Heart left ventricle (tissue), 13 donors: ENCODE measurements at regions not wholly inside any gene's neighbourhood (a gene's known extent, or its start where the extent isn't known, plus 50 kb on each side); places are given as distances from the start of the nearest gene placed in this dataset.

Source experiments
- POLR2A ChIP-seq, 2 donors: fragments of 450-650 bp; IDR thresholded peaks; one replicate each; pipeline ENCODE4 v1.6.1; 2017; ENCODE audit warnings: antibody characterized with exemption in 2 of 2, mild to moderate bottlenecking in 2 of 2, moderate library complexity in 2 of 2
- TF ChIP-seq, protein P1 (sequence below), 12 donors: fragments of 200-600 bp; sonication (generic) in 4 of 12; IDR thresholded peaks; one replicate each; pipeline versions ENCODE4 v1.5.0 to v1.8.0; 2018 to 2022; ENCODE audit warnings: antibody characterized with exemption in 12 of 12, mild to moderate bottlenecking in 5 of 12
- donor health status: ischemic (EF 13 %, LVEDD 7.1; RV severe dilation, severe dysfunction).
- donor health status: DM: no; HTN: yes; CAD: no.
- donor health status: DM: no; HTN: no; CAD: no.
- donor health status: ischemic (EF 25% LVEDD 6.9; RV normal size, moderate dysfunction).
- donor health status: ischemic (EF 25% LVEDD 5.7; RV mildly dilated, moderate dysfunction).
- donor health status: ischemic (EF 35%, LVEDD 5.7; RV mildly dilated, moderate dysfunction).
- donor health status: nonischemic (EF 11% LVEDD 7.7; RV severe dilation, severe dysfunction).
- donor health status: DM: yes; HTN: yes; CAD: no.
- donor health status: PGD.
- donor health status: ischemic (EF 29% LVEDD 5.4; RV normal size, mild dysfunction).
- donor health status: nonischemic (EF 23%, LVEDD 6.1; RV moderate dilation, normal function).

DNA sequence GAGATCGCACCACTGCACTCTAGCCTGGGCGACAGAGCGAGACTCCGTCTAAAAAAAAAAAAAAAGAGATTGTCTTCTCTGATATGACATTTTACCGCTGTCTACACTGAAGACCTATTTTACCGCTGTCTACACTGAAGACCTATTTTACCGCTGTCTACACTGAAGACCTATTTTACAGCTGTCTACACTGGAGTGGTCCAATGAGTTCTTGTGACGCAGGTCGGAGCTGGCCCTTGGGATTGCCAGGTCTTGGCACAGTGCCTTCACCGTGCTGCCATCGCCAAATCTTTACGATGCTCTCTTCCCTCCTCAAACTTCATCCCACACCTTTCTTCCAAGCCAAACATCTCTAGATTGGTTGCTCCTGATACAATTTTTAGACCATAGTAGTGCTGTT, 183.1 kb upstream of the FAT1 start:
- TF ChIP-seq, protein P1, sequence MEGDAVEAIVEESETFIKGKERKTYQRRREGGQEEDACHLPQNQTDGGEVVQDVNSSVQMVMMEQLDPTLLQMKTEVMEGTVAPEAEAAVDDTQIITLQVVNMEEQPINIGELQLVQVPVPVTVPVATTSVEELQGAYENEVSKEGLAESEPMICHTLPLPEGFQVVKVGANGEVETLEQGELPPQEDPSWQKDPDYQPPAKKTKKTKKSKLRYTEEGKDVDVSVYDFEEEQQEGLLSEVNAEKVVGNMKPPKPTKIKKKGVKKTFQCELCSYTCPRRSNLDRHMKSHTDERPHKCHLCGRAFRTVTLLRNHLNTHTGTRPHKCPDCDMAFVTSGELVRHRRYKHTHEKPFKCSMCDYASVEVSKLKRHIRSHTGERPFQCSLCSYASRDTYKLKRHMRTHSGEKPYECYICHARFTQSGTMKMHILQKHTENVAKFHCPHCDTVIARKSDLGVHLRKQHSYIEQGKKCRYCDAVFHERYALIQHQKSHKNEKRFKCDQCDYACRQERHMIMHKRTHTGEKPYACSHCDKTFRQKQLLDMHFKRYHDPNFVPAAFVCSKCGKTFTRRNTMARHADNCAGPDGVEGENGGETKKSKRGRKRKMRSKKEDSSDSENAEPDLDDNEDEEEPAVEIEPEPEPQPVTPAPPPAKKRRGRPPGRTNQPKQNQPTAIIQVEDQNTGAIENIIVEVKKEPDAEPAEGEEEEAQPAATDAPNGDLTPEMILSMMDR (IDR thresholded peaks at IDR 0.05), result no peak
- no peak for TF ChIP-seq POLR2A (IDR thresholded peaks at IDR 0.05)
